ENCODE measurements at regions not wholly inside any gene's neighbourhood (a gene's known extent, or its start where the extent isn't known, plus 50 kb on each side); places are given as distances from the start of the nearest gene placed in this dataset.

- Mint-ChIP-seq H3K27ac (no peak overlapping the region), H3K9me3 (no peaks in the 10 kb centered on the region), H3K27me3 (ENCODE audit: low read depth) (peaks cover 5% of the 10 kb centered on the region), H3K36me3 (no peaks in the 10 kb centered on the region), H3K4me3 (no peak overlapping the region), H3K4me1 (peaks cover 11% of the 10 kb centered on the region)
- POLR2A ChIA-PET, result no interaction called here
- no peak for ATAC-seq
- DNase-seq (ENCODE audit: low spot score), result no peak
- CTCF ChIA-PET, result no interaction called here
- no peak for TF ChIP-seq AR (CRISPR knock-in tag; IDR thresholded peaks at IDR 0.05)
- TF ChIP-seq FOXJ3 (CRISPR knock-in tag; IDR thresholded peaks at IDR 0.05; ENCODE audit: borderline replicate concordance), result no peak
Observed at GRCh38 chr5:36382890-36383289, 81.2 kb upstream of the RANBP3L start.

GRCh38 chr5:36383942-36384341 is 82.2 kb upstream of the RANBP3L start:
- DNase-seq (ENCODE audit: low spot score), result no peak
- TF ChIP-seq CDX4 (CRISPR knock-in tag; IDR thresholded peaks at IDR 0.05; ENCODE audit: borderline replicate concordance) (no peak), ZNF121 (CRISPR knock-in tag; IDR thresholded peaks at IDR 0.05) (no peak), ZNF425 (CRISPR knock-in tag; conservative IDR thresholded peaks at IDR 0.05) (no peak), NFYB (CRISPR knock-in tag; conservative IDR thresholded peaks at IDR 0.05; ENCODE audit: low read depth) (no peak), MYBL2 (CRISPR knock-in tag; IDR thresholded peaks at IDR 0.05) (no peak), ETV6 (CRISPR knock-in tag; IDR thresholded peaks at IDR 0.05) (no peak), STAT6 (CRISPR knock-in tag; conservative IDR thresholded peaks at IDR 0.05; ENCODE audit: low read depth) (no peak), NR3C1 (CRISPR knock-in tag; conservative IDR thresholded peaks at IDR 0.05; ENCODE audit: low read depth) (no peak), JAZF1 (CRISPR knock-in tag; IDR thresholded peaks at IDR 0.05) (no peak), ZNF396 (CRISPR knock-in tag; IDR thresholded peaks at IDR 0.05; ENCODE audit: borderline replicate concordance) (no peak), ZBTB21 (CRISPR knock-in tag; IDR thresholded peaks at IDR 0.05; ENCODE audit: borderline replicate concordance) (no peak), FOXJ3 (CRISPR knock-in tag; IDR thresholded peaks at IDR 0.05; ENCODE audit: borderline replicate concordance) (no peak)
- H3K4me1 Mint-ChIP-seq, result peaks cover 11% of the 10 kb centered on the region
- ChIA-PET POLR2A (no interaction called here), CTCF (no interaction called here)
- H3K9me3 Mint-ChIP-seq, result no peaks in the 10 kb centered on the region
- H3K4me3 Mint-ChIP-seq, result no peak overlapping the region
- ATAC-seq, result no peak
- H3K36me3 Mint-ChIP-seq, result no peaks in the 10 kb centered on the region
- peaks cover 5% of the 10 kb centered on the region for H3K27me3 Mint-ChIP-seq (ENCODE audit: low read depth)
- H3K27ac Mint-ChIP-seq, result no peak overlapping the region

GRCh38 chr5:36384845-36385244 is 83.1 kb upstream of the RANBP3L start:
- Mint-ChIP-seq H3K4me3 (no peak overlapping the region), H3K9me3 (no peaks in the 10 kb centered on the region), H3K27me3 (ENCODE audit: low read depth) (peaks cover 5% of the 10 kb centered on the region), H3K27ac (no peak overlapping the region), H3K4me1 (peaks cover 11% of the 10 kb centered on the region), H3K36me3 (no peaks in the 10 kb centered on the region)
- ATAC-seq (no peak), DNase-seq (ENCODE audit: low spot score) (no peak)
- TF ChIP-seq USF1 (CRISPR knock-in tag; IDR thresholded peaks at IDR 0.05), result no peak
- no peak for TF ChIP-seq ZSCAN18 (CRISPR knock-in tag; IDR thresholded peaks at IDR 0.05)
- no peak for TF ChIP-seq CBFB (CRISPR knock-in tag; IDR thresholded peaks at IDR 0.05; ENCODE audit: low read depth)
- TF ChIP-seq TP53 (CRISPR knock-in tag; IDR thresholded peaks at IDR 0.05), result no peak
- no peak for TF ChIP-seq NFATC4 (CRISPR knock-in tag; IDR thresholded peaks at IDR 0.05)
- no peak for TF ChIP-seq CREB1 (CRISPR knock-in tag; IDR thresholded peaks at IDR 0.05)
- TF ChIP-seq ESRRA (CRISPR knock-in tag; IDR thresholded peaks at IDR 0.05; ENCODE audit: borderline replicate concordance), result no peak
- ChIA-PET POLR2A (no interaction called here), CTCF (interaction anchor here (1.4 kb wide), 1 partner anchor 306 kb away, joined by 4 read pairs; no protein-coding TSS in a partner anchor)
